Muscle layer of duodenum (tissue), 2 donors: ENCODE measurements at regions not wholly inside any gene's neighbourhood (a gene's known extent, or its start where the extent isn't known, plus 50 kb on each side); places are given as distances from the start of the nearest gene placed in this dataset.

Experiments
- H3K27ac ChIP-seq: one replicate; pipeline ENCODE4 v1.7.0; 2013; ENCODE audit warnings: mild to moderate bottlenecking, low read length
- H3K27me3 ChIP-seq: one replicate; pipeline ENCODE4 v1.7.0; 2013; ENCODE audit warnings: low read depth, mild to moderate bottlenecking, control low read depth, low read length
- H3K36me3 ChIP-seq, 2 donors: one replicate each; pipeline ENCODE4 v1.7.0; 2013; ENCODE audit warnings: low read length in 2 of 2, control low read depth in 1 of 2, mild to moderate bottlenecking in 1 of 2; ENCODE audit not compliant: insufficient read depth in 2 of 2, control insufficient read depth in 1 of 2
- H3K4me1 ChIP-seq, 2 donors: one replicate each; pipeline ENCODE4 v1.7.0; 2013; ENCODE audit warnings: low read length in 2 of 2, mild to moderate bottlenecking in 2 of 2, control low read depth in 1 of 2, moderate library complexity in 1 of 2; ENCODE audit not compliant: insufficient read depth in 2 of 2, control insufficient read depth in 1 of 2
- H3K4me3 ChIP-seq, 2 donors: one replicate each; pipeline ENCODE4 v1.7.0; 2013; ENCODE audit warnings: low read length in 2 of 2, low read depth in 1 of 2, mild to moderate bottlenecking in 1 of 2
- H3K9me3 ChIP-seq, 2 donors: one replicate each; pipeline ENCODE4 v1.7.0; 2013; ENCODE audit warnings: low read length in 2 of 2, control low read depth in 1 of 2, mild to moderate bottlenecking in 1 of 2; ENCODE audit not compliant: control insufficient read depth in 1 of 2
- donor health status: healthy.

DNA sequence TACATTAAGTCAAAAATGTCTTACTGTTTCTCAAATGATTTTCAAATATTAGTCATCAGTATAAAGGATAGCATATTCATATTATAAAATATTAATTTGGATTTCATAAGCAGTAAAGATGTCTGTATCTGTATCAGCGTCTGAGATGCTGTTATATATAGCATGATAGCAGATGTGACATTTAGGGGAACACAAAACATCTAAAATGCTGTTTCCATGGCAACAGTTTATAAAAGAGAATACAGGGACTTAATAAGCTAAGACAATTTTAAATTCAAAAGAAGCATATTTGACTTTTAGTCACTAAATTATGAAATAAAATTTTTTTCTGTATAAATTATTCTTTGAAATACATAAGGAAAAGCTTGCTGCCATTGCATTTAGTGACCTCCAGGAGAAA, 432.2 kb downstream of the PDGFC start:
- Histone ChIP-seq H3K27ac (no peak overlapping the region), H3K4me3 (no peak overlapping the region), H3K27me3 (no peaks in the 10 kb centered on the region), H3K4me1 (no peaks in the 10 kb centered on the region), H3K36me3 (no peaks in the 10 kb centered on the region), H3K9me3 (no peaks in the 10 kb centered on the region)

DNA sequence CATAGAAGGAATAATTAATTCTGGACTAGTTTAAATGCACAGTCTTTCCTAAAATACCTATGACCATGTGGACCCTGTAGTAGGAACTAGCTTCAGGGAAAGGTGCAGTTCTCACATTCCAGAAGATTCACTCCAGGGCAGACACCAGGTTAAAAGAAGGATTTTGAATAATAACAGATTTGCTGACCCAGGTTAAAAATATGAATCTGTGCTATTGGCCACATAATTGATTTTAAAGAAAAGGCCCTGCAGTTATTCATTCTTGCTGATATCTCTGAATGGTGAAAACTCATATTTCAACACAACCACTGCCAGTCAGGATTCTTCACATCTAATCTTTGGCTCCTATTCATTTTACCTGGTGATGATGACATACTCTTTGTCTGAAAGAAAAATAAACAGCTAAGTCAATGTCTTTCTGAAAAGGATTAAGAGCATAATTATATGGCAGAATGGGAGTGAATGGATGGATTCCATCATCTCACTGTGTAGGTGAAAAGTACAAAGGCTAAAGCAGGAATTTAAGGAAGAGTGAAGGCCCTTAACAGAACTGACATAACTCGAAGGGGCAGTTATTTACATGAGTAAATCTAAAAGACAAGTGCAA, 432.8 kb downstream of the PDGFC start:
- Histone ChIP-seq H3K27me3 (no peaks in the 10 kb centered on the region), H3K27ac (no peak overlapping the region), H3K9me3 (no peaks in the 10 kb centered on the region), H3K36me3 (no peaks in the 10 kb centered on the region), H3K4me1 (no peaks in the 10 kb centered on the region), H3K4me3 (no peak overlapping the region)

DNA sequence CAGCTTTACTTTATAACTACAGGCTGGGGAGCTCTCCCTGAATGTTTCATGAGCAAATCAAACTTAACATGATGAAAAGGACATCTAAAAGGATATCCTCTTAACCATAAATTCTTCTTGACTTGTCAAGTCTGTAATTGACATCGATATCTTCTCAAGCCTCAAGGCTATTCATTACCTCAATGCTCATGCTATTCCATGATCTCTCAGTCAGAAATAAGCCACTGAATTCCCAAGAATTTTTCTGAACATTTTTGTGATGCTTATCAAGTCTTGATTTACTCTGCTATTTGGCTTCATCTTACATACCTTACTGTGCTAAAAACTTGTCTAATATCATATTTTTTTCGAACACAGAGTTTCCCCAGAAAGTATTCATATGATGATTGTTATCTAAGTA, 433.4 kb downstream of the PDGFC start:
- H3K27ac ChIP-seq: no peak overlapping the region
- H3K4me1 ChIP-seq: no peaks in the 10 kb centered on the region
- no peak overlapping the region for H3K4me3 ChIP-seq
- no peaks in the 10 kb centered on the region for H3K36me3 ChIP-seq
- peaks cover 0 to 2% of the 10 kb centered on the region in 2 donors for H3K9me3 ChIP-seq
- H3K27me3 ChIP-seq: no peaks in the 10 kb centered on the region

DNA sequence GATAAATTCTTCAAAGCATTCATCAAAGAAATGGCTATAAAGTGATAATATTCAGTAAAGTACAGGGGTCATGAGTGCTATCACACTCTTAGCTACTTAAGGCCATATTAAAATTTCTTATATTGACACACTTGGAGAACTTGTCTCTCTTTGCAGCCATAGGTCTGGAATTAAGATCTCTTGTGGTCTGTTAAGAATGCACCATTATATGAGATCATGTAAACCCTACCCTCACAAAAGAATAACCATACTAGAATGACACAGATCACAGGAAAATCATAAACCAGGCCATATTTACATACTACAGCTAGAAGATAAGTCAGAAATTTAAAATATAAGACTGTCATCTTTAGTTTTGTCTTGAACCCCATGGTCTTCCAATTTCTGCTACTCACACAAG, 434.3 kb downstream of the PDGFC start:
- H3K4me3 ChIP-seq: no peak overlapping the region
- H3K4me1 ChIP-seq: no peaks in the 10 kb centered on the region
- no peak overlapping the region for H3K27ac ChIP-seq
- H3K27me3 ChIP-seq: no peaks in the 10 kb centered on the region
- no peaks in the 10 kb centered on the region for H3K36me3 ChIP-seq
- H3K9me3 ChIP-seq: peaks cover 0 to 2% of the 10 kb centered on the region in 2 donors

DNA sequence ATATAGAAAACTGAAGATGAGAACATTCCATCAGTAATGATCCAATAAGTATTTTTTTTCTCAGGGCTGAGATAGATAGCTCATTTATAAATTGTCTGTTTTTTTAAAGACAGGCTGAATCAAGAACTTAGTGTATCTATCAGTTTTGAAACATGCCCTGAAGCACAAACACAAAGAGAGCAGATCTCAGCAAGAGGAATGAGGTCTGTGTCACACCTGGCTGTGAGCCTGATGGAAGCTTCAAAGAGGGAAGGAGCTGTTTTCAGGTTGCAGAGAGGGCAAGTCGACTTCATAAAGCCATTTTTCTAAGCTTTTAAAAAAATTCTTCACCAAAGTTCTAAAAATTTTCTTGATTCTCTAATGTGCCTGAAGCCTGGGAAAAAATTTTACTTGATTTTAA, 434.9 kb downstream of the PDGFC start:
- Histone ChIP-seq H3K9me3 (peaks cover 0 to 2% of the 10 kb centered on the region in 2 donors), H3K27me3 (no peaks in the 10 kb centered on the region), H3K4me3 (no peak overlapping the region), H3K36me3 (no peaks in the 10 kb centered on the region), H3K4me1 (no peaks in the 10 kb centered on the region), H3K27ac (no peak overlapping the region)

DNA sequence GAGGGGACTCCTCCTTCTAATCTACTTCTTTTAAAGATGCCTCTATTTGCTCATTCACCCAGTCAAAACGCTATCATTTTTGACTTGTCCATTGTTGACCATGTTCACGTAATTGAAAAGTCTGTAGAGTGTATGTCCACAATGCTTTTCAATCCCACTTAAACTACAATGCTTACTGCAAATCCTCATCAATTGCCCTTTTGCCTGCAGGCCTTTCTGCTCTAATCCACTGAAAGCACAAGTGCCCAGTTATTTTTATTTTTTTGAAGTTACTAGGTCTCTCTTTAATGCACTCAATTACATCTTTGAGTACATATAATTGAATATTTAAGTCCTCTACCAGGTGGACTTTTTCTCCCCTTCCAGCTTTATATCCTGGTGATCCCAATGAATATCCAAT, 437.4 kb downstream of the PDGFC start:
- peaks cover 0 to 2% of the 10 kb centered on the region in 2 donors for H3K9me3 ChIP-seq
- no peaks in the 10 kb centered on the region for H3K36me3 ChIP-seq
- no peaks in the 10 kb centered on the region for H3K4me1 ChIP-seq
- H3K27ac ChIP-seq: no peak overlapping the region
- no peak overlapping the region for H3K4me3 ChIP-seq
- no peaks in the 10 kb centered on the region for H3K27me3 ChIP-seq

DNA sequence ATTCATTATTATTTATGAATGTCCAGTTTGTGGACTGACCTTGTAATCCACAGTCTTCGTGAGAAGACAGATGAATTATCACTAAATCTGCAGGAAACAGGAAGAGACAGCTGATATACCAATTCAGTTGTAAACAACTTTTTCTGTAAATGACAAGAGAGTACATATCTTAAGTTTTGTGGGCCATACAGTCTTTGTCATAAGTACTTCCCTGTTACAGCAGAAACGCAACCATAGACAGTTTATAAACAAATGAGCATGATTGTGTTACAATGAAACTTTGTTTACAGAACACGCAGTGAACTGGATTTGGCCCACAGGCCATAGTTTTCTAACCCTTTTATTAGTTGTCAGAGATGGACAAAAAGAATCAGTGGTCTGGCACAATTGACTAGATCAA, 443.4 kb downstream of the PDGFC start:
- Histone ChIP-seq H3K4me3 (no peak overlapping the region), H3K9me3 (no peaks in the 10 kb centered on the region), H3K36me3 (no peaks in the 10 kb centered on the region), H3K27ac (no peak overlapping the region), H3K4me1 (no peaks in the 10 kb centered on the region), H3K27me3 (no peaks in the 10 kb centered on the region)

DNA sequence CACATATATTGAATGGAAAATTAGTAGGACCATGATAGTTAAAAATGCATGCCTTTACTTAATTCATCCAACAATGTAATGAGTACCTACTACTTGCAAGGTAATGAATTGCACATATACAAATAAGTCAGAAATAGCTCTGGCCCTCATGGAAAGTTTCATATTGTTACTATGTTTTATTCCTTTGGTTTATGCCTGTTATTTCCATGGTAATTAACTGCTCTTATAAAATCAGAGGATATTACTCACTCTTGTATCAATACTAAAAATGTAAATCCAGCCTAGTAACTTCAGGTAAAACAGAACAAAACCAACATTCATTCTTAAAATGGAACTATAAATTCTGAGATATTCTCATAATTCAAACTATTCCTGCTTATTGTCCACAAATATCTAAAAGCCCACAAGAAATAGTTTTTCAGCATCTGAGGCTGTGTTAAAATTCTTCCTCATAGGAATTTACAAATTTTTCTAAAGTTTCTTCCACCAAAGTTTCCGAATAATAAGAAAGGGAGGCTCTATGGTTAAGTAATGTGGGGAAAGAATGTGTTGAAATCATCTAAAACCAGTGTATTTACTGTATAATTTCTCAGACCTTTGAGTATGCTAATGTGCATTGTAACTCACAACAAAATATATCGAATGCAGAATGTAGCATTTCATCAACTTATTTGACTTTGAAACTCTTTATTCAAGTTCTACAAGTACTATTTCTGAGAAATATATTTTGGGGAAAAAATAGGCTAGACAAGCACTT, 444.2 kb downstream of the PDGFC start:
- Histone ChIP-seq H3K4me3 (no peak overlapping the region), H3K9me3 (no peaks in the 10 kb centered on the region), H3K27ac (no peak overlapping the region), H3K36me3 (no peaks in the 10 kb centered on the region), H3K4me1 (no peaks in the 10 kb centered on the region), H3K27me3 (no peaks in the 10 kb centered on the region)

DNA sequence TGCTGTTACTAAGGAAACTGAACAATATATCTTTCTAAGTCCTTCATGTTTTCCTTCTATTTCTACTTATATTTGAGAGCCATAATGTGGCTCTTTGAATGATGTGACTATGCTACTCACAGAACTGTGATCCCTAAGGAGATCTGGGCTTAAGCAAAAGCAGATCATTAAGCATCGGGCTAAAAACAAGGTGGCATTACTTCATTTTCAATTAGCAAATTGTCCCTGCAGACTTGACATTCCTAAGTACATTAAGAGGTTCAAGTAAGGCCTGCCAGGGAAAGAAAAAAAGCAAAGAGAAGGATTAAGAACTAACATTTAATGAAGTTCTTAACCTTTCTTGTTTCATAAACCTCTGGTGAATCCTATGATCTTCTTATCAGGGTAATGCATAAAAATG, 447.6 kb downstream of the PDGFC start:
- Histone ChIP-seq H3K9me3 (no peaks in the 10 kb centered on the region), H3K27ac (no peak overlapping the region), H3K36me3 (no peaks in the 10 kb centered on the region), H3K4me3 (no peak overlapping the region), H3K4me1 (no peaks in the 10 kb centered on the region), H3K27me3 (no peaks in the 10 kb centered on the region)

DNA sequence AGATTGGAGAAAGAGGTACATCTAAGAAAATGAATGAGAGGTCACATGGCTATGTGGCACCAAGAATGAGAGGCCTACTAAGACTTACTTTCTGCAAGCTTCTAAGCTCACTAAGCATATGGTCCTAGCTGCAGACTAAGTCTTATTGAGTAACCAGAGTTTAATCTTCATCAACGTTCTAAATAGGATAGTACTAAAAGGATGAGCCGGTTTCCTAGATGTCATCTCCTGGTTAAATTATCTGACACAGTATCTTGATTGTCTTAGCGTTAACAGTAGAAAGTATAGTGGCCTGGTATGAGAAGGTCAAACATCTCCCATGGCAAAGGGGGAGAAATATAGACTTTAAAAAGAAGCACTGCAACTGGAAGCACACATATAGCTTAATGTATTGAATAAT, 448.1 kb downstream of the PDGFC start:
- Histone ChIP-seq H3K4me1 (no peaks in the 10 kb centered on the region), H3K27ac (no peak overlapping the region), H3K9me3 (no peaks in the 10 kb centered on the region), H3K27me3 (no peaks in the 10 kb centered on the region), H3K4me3 (no peak overlapping the region), H3K36me3 (no peaks in the 10 kb centered on the region)

DNA sequence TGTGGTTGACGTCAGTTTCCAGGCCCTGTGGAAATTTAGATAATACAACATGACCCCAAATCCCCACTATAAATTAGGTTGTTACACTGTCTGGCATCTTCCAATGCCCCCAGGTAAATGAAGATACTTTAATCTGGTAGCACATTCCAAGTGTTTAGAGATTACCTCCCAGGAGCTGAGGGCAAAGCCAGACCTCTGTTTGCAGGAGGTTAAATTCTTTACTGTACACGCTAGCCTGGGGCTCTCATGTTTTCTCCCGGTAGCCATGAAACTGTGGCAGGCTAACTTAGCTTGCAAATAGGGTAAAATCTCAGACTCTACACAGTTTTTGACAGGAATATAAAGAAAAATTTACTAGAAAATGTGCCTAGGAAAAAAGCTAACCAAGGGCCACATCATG, 450.0 kb downstream of the PDGFC start:
- no peaks in the 10 kb centered on the region for H3K9me3 ChIP-seq
- H3K27me3 ChIP-seq: no peaks in the 10 kb centered on the region
- H3K36me3 ChIP-seq: no peaks in the 10 kb centered on the region
- no peaks in the 10 kb centered on the region for H3K4me1 ChIP-seq
- H3K27ac ChIP-seq: no peak overlapping the region
- no peak overlapping the region for H3K4me3 ChIP-seq

DNA sequence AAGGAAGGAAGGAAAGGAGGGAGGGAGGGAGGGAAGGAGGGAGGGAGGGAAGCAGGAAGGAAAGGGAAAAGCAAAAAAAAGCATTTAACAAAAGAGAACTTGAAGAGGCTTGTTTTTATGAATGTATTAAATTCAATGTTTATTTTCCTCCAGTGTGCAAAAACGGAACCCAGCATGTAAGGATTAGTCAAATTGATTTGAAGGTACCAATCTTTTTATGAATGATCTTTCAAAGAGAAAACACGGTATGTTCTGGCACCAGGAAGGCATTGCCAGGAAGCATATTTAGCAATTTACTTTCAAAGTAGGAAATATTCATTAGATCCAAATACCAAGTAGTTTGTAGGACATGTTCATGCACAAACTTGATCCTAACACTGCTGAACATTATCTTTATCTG, 453.6 kb downstream of the PDGFC start:
- no peak overlapping the region for H3K4me3 ChIP-seq

More for the DNA sequence above, 453.6 kb downstream of the PDGFC start:
- Histone ChIP-seq H3K36me3 (no peaks in the 10 kb centered on the region), H3K9me3 (no peaks in the 10 kb centered on the region), H3K27ac (no peak overlapping the region), H3K4me1 (no peaks in the 10 kb centered on the region), H3K27me3 (no peaks in the 10 kb centered on the region)
